Calu3 (cell line): ENCODE measurements at regions not wholly inside any gene's neighbourhood (a gene's known extent, or its start where the extent isn't known, plus 50 kb on each side); places are given as distances from the start of the nearest gene placed in this dataset.

Experiments used
- BruUV-seq: library from RNA; stranded (reverse); fragments of 400-500 nt; replicated peaks from 2 replicates; lab custom pipeline; 2021; lab: Mats Ljungman, UMichigan
- CTCF ChIA-PET: fragments of 300-600 bp; sonication (Branson Sonifier 250); formaldehyde crosslinking; loops from one replicate; lab custom pipeline; 2022; ENCODE audit warnings: antibody characterized with exemption; lab: Charles Lee
- DNase-seq: peaks from one replicate; pipeline ENCODE4 v3.0.0; 2022
- H3K27ac Mint-ChIP-seq: one replicate; pipeline ENCODE4 v1.8.0; 2022; ENCODE audit warnings: mixed read lengths; ENCODE audit not compliant: unreplicated experiment
- H3K27me3 Mint-ChIP-seq: one replicate; pipeline ENCODE4 v1.8.0; 2022; ENCODE audit warnings: mixed read lengths; ENCODE audit not compliant: unreplicated experiment
- H3K36me3 Mint-ChIP-seq: one replicate; pipeline ENCODE4 v1.8.0; 2022; ENCODE audit warnings: mild to moderate bottlenecking, moderate library complexity, mixed read lengths; ENCODE audit not compliant: insufficient read depth, unreplicated experiment
- H3K4me1 Mint-ChIP-seq: one replicate; pipeline ENCODE4 v1.8.0; 2022; ENCODE audit warnings: mild to moderate bottlenecking, low read depth, mixed read lengths; ENCODE audit not compliant: unreplicated experiment
- H3K4me3 Mint-ChIP-seq: one replicate; pipeline ENCODE4 v1.8.0; 2022; ENCODE audit warnings: mild to moderate bottlenecking, low read depth, moderate library complexity, mixed read lengths; ENCODE audit not compliant: unreplicated experiment
- H3K9me3 Mint-ChIP-seq: one replicate; pipeline ENCODE4 v1.8.0; 2022; ENCODE audit warnings: low read depth, mixed read lengths; ENCODE audit not compliant: unreplicated experiment
- CTCF ChIP-seq: fragments of 200-600 bp; IDR thresholded peaks from one replicate; pipeline ENCODE4 v1.8.0; 2022; ENCODE audit warnings: antibody characterized with exemption; ENCODE audit not compliant: unreplicated experiment
- intact Hi-C: fragments of 100-400 bp; cut with micrococcal nuclease; formaldehyde crosslinking; loops from one replicate; pipeline ENCODE4 v1.10.0; 2022; ENCODE audit not compliant: unreplicated experiment

GRCh38 chr10:128793726-128794655, 667.8 kb upstream of the MKI67 start:
- intact Hi-C loops: no loop called here
- CTCF ChIA-PET: no interaction called here
- no TSS peak for BruUV-seq
- Mint-ChIP-seq H3K27ac (no peak overlapping the region), H3K27me3 (no peaks in the 10 kb centered on the region), H3K9me3 (peaks cover 15% of the 10 kb centered on the region), H3K4me1 (no peaks in the 10 kb centered on the region), H3K36me3 (no peaks in the 10 kb centered on the region), H3K4me3 (no peak overlapping the region)
- no peak for TF ChIP-seq CTCF
- no peak for DNase-seq

- CTCF ChIA-PET: no interaction called here
- peaks cover 11% of the 10 kb centered on the region for H3K9me3 Mint-ChIP-seq
These were observed 670.2 kb upstream of the MKI67 start for GRCh38 chr10:128796396-128796912.

GRCh38 chr10:128802062-128802461, 665.0 kb upstream of the MGMT start:
- CTCF ChIA-PET: no interaction called here
- DNase-seq: no peak
- Mint-ChIP-seq H3K4me3 (no peak overlapping the region), H3K27me3 (no peaks in the 10 kb centered on the region), H3K27ac (no peak overlapping the region), H3K9me3 (peaks cover 5% of the 10 kb centered on the region), H3K36me3 (no peaks in the 10 kb centered on the region), H3K4me1 (no peaks in the 10 kb centered on the region)
- BruUV-seq: no TSS peak
- no peak for TF ChIP-seq CTCF
- intact Hi-C loops: no loop called here

More at GRCh38 chr10:128796396-128796912, 670.2 kb upstream of the MKI67 start:
- intact Hi-C loops: no loop called here
- H3K4me1 Mint-ChIP-seq: no peaks in the 10 kb centered on the region
- no peak for TF ChIP-seq CTCF
- H3K27ac Mint-ChIP-seq: no peak overlapping the region
- H3K27me3 Mint-ChIP-seq: no peaks in the 10 kb centered on the region
- DNase-seq: no peak
- H3K4me3 Mint-ChIP-seq: no peak overlapping the region
- no peaks in the 10 kb centered on the region for H3K36me3 Mint-ChIP-seq
- BruUV-seq: no TSS peak

GRCh38 chr10:128803790-128804189, 663.3 kb upstream of the MGMT start:
- TF ChIP-seq CTCF: no peak
- CTCF ChIA-PET: no interaction called here
- intact Hi-C loops: no loop called here
- BruUV-seq: no TSS peak
- DNase-seq: no peak
- Mint-ChIP-seq H3K4me3 (no peak overlapping the region), H3K36me3 (no peaks in the 10 kb centered on the region), H3K4me1 (no peaks in the 10 kb centered on the region), H3K27ac (no peak overlapping the region), H3K9me3 (peaks cover 2% of the 10 kb centered on the region), H3K27me3 (no peaks in the 10 kb centered on the region)
